PC-3 (cell line): ENCODE measurements at regions not wholly inside any gene's neighbourhood (a gene's known extent, or its start where the extent isn't known, plus 50 kb on each side); places are given as distances from the start of the nearest gene placed in this dataset.

Source experiments
- ATAC-seq: fragments of 200-7000 bp; cut with Tn5 transposase; 2 replicates; pipeline ENCODE4 v1.9.1; 2020; ENCODE audit warnings: mild to moderate bottlenecking, moderate library complexity
- BruUV-seq: library from RNA; stranded (reverse); fragments of 400-500 nt; replicated peaks from 2 replicates; lab custom pipeline; 2021; lab: Mats Ljungman, UMichigan
- CTCF ChIA-PET: fragments of 300-600 bp; sonication (Branson Sonifier 250); formaldehyde crosslinking; loops from one replicate; lab custom pipeline; 2022; ENCODE audit warnings: antibody characterized with exemption; lab: Charles Lee
- POLR2A ChIA-PET: fragments of 300-600 bp; sonication (Branson Sonifier 250); formaldehyde crosslinking; loops from one replicate; lab custom pipeline; 2022; ENCODE audit warnings: antibody characterized with exemption; ENCODE audit not compliant: unreplicated experiment; lab: Charles Lee
- DNase-seq: peaks from one replicate; pipeline ENCODE4 v3.0.0-alpha.2; 2015
- H2AFZ ChIP-seq: fragments of 300-600 bp; sonication (generic); 2 replicates; pipeline ENCODE4 v1.6.0; 2016; ENCODE audit warnings: antibody characterized with exemption, low read length
- H3F3A ChIP-seq: fragments of 300-600 bp; sonication (generic); one replicate; pipeline ENCODE4 v1.6.0; 2017; ENCODE audit warnings: antibody characterized with exemption, low read length, control low read depth, mild to moderate bottlenecking; ENCODE audit not compliant: unreplicated experiment
- H3K27ac ChIP-seq: fragments of 300-600 bp; sonication (generic); 2 replicates; pipeline ENCODE4 v1.5.1; 2016; ENCODE audit warnings: mild to moderate bottlenecking, low read length
- H3K27me3 ChIP-seq: fragments of 300-600 bp; sonication (generic); 2 replicates; pipeline ENCODE4 v1.6.1; 2016; ENCODE audit warnings: low read length, mixed read lengths
- H3K36me3 ChIP-seq: fragments of 300-600 bp; sonication (generic); 2 replicates; pipeline ENCODE4 v1.6.1; 2016; ENCODE audit warnings: low read depth, mixed run types, low read length, mixed read lengths
- H3K4me1 ChIP-seq: fragments of 300-600 bp; sonication (generic); 2 replicates; pipeline ENCODE4 v1.5.1; 2016; ENCODE audit warnings: low read length; ENCODE audit not compliant: insufficient read depth
- H3K4me2 ChIP-seq: fragments of 300-600 bp; sonication (generic); 2 replicates; pipeline ENCODE4 v1.6.0; 2016; ENCODE audit warnings: low read length
- H3K4me3 ChIP-seq: fragments of 300-600 bp; sonication (generic); 2 replicates; pipeline ENCODE4 v1.5.1; 2016; ENCODE audit warnings: mild to moderate bottlenecking, low read length, mixed read lengths
- H3K79me2 ChIP-seq: fragments of 300-600 bp; sonication (generic); 2 replicates; pipeline ENCODE4 v1.6.1; 2017; ENCODE audit warnings: low read length, mixed read lengths
- H3K9ac ChIP-seq: fragments of 300-600 bp; sonication (generic); 2 replicates; pipeline ENCODE4 v1.6.0; 2016; ENCODE audit warnings: mild to moderate bottlenecking, low read length
- H3K9me2 ChIP-seq: fragments of 300-600 bp; sonication (generic); replicated peaks from 2 replicates; pipeline ENCODE4 v1.6.1; 2016; ENCODE audit warnings: mixed run types, low read length, mixed read lengths
- H3K9me3 ChIP-seq: fragments of 300-600 bp; sonication (generic); 2 replicates; pipeline ENCODE4 v1.6.1; 2016; ENCODE audit warnings: low read length, mixed read lengths
- H4K20me1 ChIP-seq: fragments of 300-600 bp; sonication (generic); 2 replicates; pipeline ENCODE4 v1.6.1; 2016; ENCODE audit warnings: low read length, mixed read lengths
- EZH2 ChIP-seq: fragments of 300-600 bp; sonication (generic); IDR thresholded peaks from one replicate; pipeline ENCODE4 v1.6.1; 2017; ENCODE audit warnings: antibody characterized with exemption, mild to moderate bottlenecking, low read length; ENCODE audit not compliant: unreplicated experiment
- EZH2phosphoT487 ChIP-seq: fragments of 300-600 bp; sonication (generic); IDR thresholded peaks from 2 replicates; pipeline ENCODE4 v1.6.1; 2018; ENCODE audit warnings: mild to moderate bottlenecking, antibody characterized with exemption, low read length, borderline replicate concordance
- intact Hi-C: fragments of 100-400 bp; cut with micrococcal nuclease; formaldehyde crosslinking; loops from 2 replicates; pipeline ENCODE4 v1.9.0; 2023
- TF ChIP-seq, protein P1 (sequence below): fragments of 300-600 bp; sonication (generic); conservative IDR thresholded peaks from 2 replicates; pipeline ENCODE4 v1.5.1; 2017; ENCODE audit warnings: antibody characterized with exemption, low read depth, mild to moderate bottlenecking, low read length

DNA sequence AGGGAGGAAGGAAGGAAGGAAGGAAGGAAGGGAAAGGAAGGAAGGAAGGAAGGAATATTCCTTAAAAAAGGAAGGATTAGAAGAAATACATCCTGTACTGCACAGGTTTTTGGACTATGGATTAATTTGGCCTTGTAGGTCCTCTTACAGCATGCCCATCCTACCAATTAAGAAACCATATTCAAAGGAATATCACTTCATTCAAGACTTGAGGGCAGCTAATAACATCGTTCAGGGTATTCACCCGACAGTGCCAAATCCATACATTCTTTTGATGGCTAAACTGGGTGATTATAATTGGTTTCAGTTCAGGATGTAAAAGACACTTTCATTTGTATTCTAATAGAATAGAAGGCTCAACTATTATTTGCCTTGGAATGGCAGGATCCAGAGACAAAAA, 410.3 kb downstream of the PLOD2 start:
- Histone ChIP-seq H3K79me2 (no peaks in the 10 kb centered on the region), H3K9ac (no peak overlapping the region), H2AFZ (no peak overlapping the region), H3K4me1 (no peaks in the 10 kb centered on the region), H3K27ac (no peak overlapping the region), H3K9me3 (no peaks in the 10 kb centered on the region), H3K36me3 (no peaks in the 10 kb centered on the region), H3K4me2 (no peak overlapping the region), H3K4me3 (no peak overlapping the region), H3K27me3 (no peaks in the 10 kb centered on the region), H3F3A (no peaks in the 10 kb centered on the region), H3K9me2 (no peaks in the 10 kb centered on the region), H4K20me1 (no peaks in the 10 kb centered on the region)
- TF ChIP-seq EZH2 (no peak), EZH2phosphoT487 (no peak)
- TF ChIP-seq, protein P1, sequence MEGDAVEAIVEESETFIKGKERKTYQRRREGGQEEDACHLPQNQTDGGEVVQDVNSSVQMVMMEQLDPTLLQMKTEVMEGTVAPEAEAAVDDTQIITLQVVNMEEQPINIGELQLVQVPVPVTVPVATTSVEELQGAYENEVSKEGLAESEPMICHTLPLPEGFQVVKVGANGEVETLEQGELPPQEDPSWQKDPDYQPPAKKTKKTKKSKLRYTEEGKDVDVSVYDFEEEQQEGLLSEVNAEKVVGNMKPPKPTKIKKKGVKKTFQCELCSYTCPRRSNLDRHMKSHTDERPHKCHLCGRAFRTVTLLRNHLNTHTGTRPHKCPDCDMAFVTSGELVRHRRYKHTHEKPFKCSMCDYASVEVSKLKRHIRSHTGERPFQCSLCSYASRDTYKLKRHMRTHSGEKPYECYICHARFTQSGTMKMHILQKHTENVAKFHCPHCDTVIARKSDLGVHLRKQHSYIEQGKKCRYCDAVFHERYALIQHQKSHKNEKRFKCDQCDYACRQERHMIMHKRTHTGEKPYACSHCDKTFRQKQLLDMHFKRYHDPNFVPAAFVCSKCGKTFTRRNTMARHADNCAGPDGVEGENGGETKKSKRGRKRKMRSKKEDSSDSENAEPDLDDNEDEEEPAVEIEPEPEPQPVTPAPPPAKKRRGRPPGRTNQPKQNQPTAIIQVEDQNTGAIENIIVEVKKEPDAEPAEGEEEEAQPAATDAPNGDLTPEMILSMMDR: no peak
- CTCF ChIA-PET: no interaction called here
- DNase-seq (no peak), ATAC-seq (no peak)
- POLR2A ChIA-PET: no interaction called here
- intact Hi-C loops: no loop called here
- BruUV-seq: no TSS peak

- no TSS peak for BruUV-seq
- no peak overlapping the region for H3K4me2 ChIP-seq
- intact Hi-C loops: no loop called here
- no peak overlapping the region for H3K9ac ChIP-seq
- H3K4me3 ChIP-seq: no peak overlapping the region
- no peaks in the 10 kb centered on the region for H4K20me1 ChIP-seq
- ChIA-PET CTCF (no interaction called here), POLR2A (no interaction called here)
- H3K79me2 ChIP-seq: no peaks in the 10 kb centered on the region
- H3K27me3 ChIP-seq: no peaks in the 10 kb centered on the region
- TF ChIP-seq EZH2 (no peak), EZH2phosphoT487 (no peak)
- TF ChIP-seq, protein P1: no peak
- no peaks in the 10 kb centered on the region for H3K9me2 ChIP-seq
- H3K9me3 ChIP-seq: no peaks in the 10 kb centered on the region
- H3K27ac ChIP-seq: no peak overlapping the region
- H3K4me1 ChIP-seq: no peaks in the 10 kb centered on the region
- H3K36me3 ChIP-seq: no peaks in the 10 kb centered on the region
- no peak overlapping the region for H2AFZ ChIP-seq
- no peaks in the 10 kb centered on the region for H3F3A ChIP-seq
- ATAC-seq (no peak), DNase-seq (no peak)
Observed at GRCh38 chr3:145752576-145752975, 408.4 kb downstream of the PLOD2 start.

DNA sequence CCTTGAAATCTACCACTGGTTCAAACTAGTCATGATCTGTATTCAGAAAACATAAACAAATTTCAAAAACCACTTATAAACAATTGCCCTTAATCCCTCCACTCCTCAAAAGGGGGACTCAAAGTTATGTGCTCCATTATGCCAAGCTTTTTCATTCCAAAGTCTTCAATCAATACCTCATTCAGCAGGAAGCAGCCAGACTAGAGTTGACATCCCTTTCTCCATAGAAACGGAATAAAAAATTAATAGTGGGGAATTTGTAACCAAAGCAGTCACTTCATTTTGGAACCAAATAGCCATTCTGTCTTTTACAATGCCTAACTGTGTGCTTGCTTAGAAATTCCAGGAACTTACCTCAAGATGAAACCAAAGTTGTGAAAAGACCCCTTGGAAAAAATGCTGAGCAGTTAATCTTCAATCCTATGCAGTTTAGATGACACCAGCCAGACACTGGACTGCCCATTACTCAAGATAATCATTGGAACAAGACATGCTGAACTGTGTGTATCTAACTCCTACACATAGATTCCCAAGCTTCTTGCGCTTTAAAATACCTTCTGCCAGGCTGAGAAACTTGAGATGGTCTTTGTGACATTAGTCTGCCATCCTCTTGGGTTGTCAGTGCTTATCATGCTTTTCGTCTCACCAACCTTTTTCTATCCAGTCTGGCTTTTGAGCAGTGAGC, 406.2 kb downstream of the PLOD2 start:
- Histone ChIP-seq H3K4me1 (no peaks in the 10 kb centered on the region), H4K20me1 (no peaks in the 10 kb centered on the region), H3K9ac (no peak overlapping the region), H3K4me3 (no peak overlapping the region), H3K79me2 (no peaks in the 10 kb centered on the region), H3K27me3 (no peaks in the 10 kb centered on the region), H3K4me2 (no peak overlapping the region), H3K36me3 (no peaks in the 10 kb centered on the region), H3K9me2 (no peaks in the 10 kb centered on the region), H3F3A (no peaks in the 10 kb centered on the region), H3K27ac (no peak overlapping the region), H3K9me3 (no peaks in the 10 kb centered on the region), H2AFZ (no peak overlapping the region)
- BruUV-seq: no TSS peak
- no peak for TF ChIP-seq EZH2
- no peak for TF ChIP-seq EZH2phosphoT487
- TF ChIP-seq, protein P1: no peak
- DNase-seq (no peak), ATAC-seq (no peak)
- CTCF ChIA-PET: no interaction called here
- POLR2A ChIA-PET: no interaction called here
- intact Hi-C loops: no loop called here
